HepG2 (cell line): ENCODE measurements at regions not wholly inside any gene's neighbourhood (a gene's known extent, or its start where the extent isn't known, plus 50 kb on each side); places are given as distances from the start of the nearest gene placed in this dataset.

Experiments
- ATAC-seq: fragments of 200-7000 bp; cut with Tn5 transposase; 3 replicates; pipeline ENCODE4 v1.9.1; 2020; ENCODE audit warnings: mild to moderate bottlenecking, moderate library complexity
- BruUV-seq: library from RNA; stranded (reverse); fragments of 400-500 nt; replicated peaks from 2 replicates; lab custom pipeline; 2021; lab: Mats Ljungman, UMichigan
- CTCF ChIA-PET: fragments of 300-600 bp; formaldehyde crosslinking; extraction: SDS; loops from one replicate; lab custom pipeline; 2021; ENCODE audit warnings: low total read pairs, inconsistent platforms, low intra/inter-chr PET ratio; lab: Yijun Ruan, JAX
- POLR2A ChIA-PET: fragments of 350-600 bp; sonication (Branson Sonifier 250); formaldehyde crosslinking; loops from one replicate; lab custom pipeline; 2020; ENCODE audit warnings: antibody characterized with exemption, inconsistent platforms; lab: Yijun Ruan, JAX
- DNase-seq: peaks from one replicate; pipeline ENCODE4 v3.0.0-alpha.2; 2015; ENCODE audit warnings: low spot score
- FAIRE-seq: peaks from 3 replicates; lab custom pipeline; 2011; peaks lifted over from hg19 to GRCh38; lab: Jason Lieb, UNC
- H2AFZ ChIP-seq: one replicate; pipeline ENCODE4 v1.6.1; 2011; ENCODE audit warnings: low read length, inconsistent platforms
- H3K27ac ChIP-seq: fragments of 300-600 bp; 3 replicates; pipeline ENCODE4 v1.8.0; 2011; ENCODE audit warnings: mixed run types, mild to moderate bottlenecking, mixed read lengths, low read length, inconsistent platforms; ENCODE audit not compliant: insufficient read depth; ENCODE audit errors: extremely low read length
- H3K27me3 ChIP-seq, 2 experiments: fragments of 200-600 bp in 1 of 2; 2 replicates in 1 of 2; 3 replicates in 1 of 2; pipeline versions ENCODE4 v1.6.0 to v1.8.0; 2011; ENCODE audit warnings: low read length in 2 of 2, mild to moderate bottlenecking in 2 of 2, moderate library complexity in 2 of 2, inconsistent platforms in 1 of 2; ENCODE audit not compliant: insufficient read depth in 2 of 2, control insufficient read depth in 1 of 2
- H3K36me3 ChIP-seq, 2 experiments: fragments of 200-600 bp in 1 of 2; replicated peaks in 1 of 2; 2 replicates in 1 of 2; 3 replicates in 1 of 2; pipeline versions ENCODE4 v1.5.1 to v1.8.0; 2011; ENCODE audit warnings: low read length in 2 of 2, inconsistent platforms in 1 of 2; ENCODE audit not compliant: insufficient read depth in 2 of 2, control insufficient read depth in 1 of 2
- H3K4me1 ChIP-seq: 2 replicates; pipeline ENCODE4 v1.5.1; 2012; ENCODE audit warnings: low read length, inconsistent platforms; ENCODE audit not compliant: insufficient read depth
- H3K4me2 ChIP-seq: 2 replicates; pipeline ENCODE4 v1.6.0; 2011; ENCODE audit warnings: low read depth, low read length, inconsistent platforms
- H3K4me3 ChIP-seq, 3 experiments: fragments of 200-600 bp in 1 of 3; sonication (generic), shearing (Covaris generic) in 1 of 3; replicated peaks in 1 of 3; 2 replicates each; pipeline ENCODE4 v1.5.1; 2011 to 2016; ENCODE audit warnings: low read length in 3 of 3, inconsistent platforms in 2 of 3, low read depth in 2 of 3, mild to moderate bottlenecking in 2 of 3, control low read depth in 1 of 3, mixed read lengths in 1 of 3; ENCODE audit not compliant: insufficient read depth in 1 of 3
- H3K79me2 ChIP-seq: one replicate; pipeline ENCODE4 v1.6.1; 2011; ENCODE audit warnings: low read length, inconsistent platforms; ENCODE audit not compliant: insufficient read depth
- H3K9ac ChIP-seq: 2 replicates; pipeline ENCODE4 v1.6.0; 2011; ENCODE audit warnings: mild to moderate bottlenecking, low read depth, low read length, inconsistent platforms; ENCODE audit not compliant: insufficient read depth
- H3K9me3 ChIP-seq: 2 replicates; pipeline ENCODE4 v1.5.1; 2012; ENCODE audit warnings: mild to moderate bottlenecking, low read length
- H4K20me1 ChIP-seq: 2 replicates; pipeline ENCODE4 v1.6.0; 2011; ENCODE audit warnings: inconsistent platforms, mild to moderate bottlenecking, low read length, moderate library complexity; ENCODE audit not compliant: insufficient read depth
- ARID5B ChIP-seq: IDR thresholded peaks from 2 replicates; pipeline ENCODE4 v1.4.0; 2020; ENCODE audit warnings: mild to moderate bottlenecking, missing genetic modification reagents
- CC2D1A ChIP-seq: sonication (generic); formaldehyde crosslinking; IDR thresholded peaks from 2 replicates; pipeline ENCODE4 v1.8.1; 2023; ENCODE audit warnings: mild to moderate bottlenecking, missing genetic modification reagents
- HMG20B ChIP-seq: conservative IDR thresholded peaks from 2 replicates; pipeline ENCODE4 v1.6.1; 2016; ENCODE audit warnings: missing genetic modification reagents, missing compliant biosample characterization
- MTF2 ChIP-seq: sonication (generic); formaldehyde crosslinking; IDR thresholded peaks from 2 replicates; pipeline ENCODE4 v1.5.0; 2020; ENCODE audit warnings: missing genetic modification reagents, borderline replicate concordance
- NR3C1 ChIP-seq: sonication (generic); formaldehyde crosslinking; IDR thresholded peaks from 2 replicates; pipeline ENCODE4 v1.4.0; 2020; ENCODE audit warnings: missing genetic modification reagents
- PCBP2 ChIP-seq: fragments of 200-400 bp; formaldehyde crosslinking; optimal IDR thresholded peaks from 2 replicates; pipeline ENCODE3; 2018; ENCODE audit warnings: low read length, low read depth; ENCODE audit not compliant: poor library complexity, severe bottlenecking
- PHB2 ChIP-seq: fragments of 450-650 bp; IDR thresholded peaks from 2 replicates; pipeline ENCODE4 v1.6.1; 2018; ENCODE audit not compliant: partially characterized antibody
- PRPF4 ChIP-seq: fragments of 200-400 bp; formaldehyde crosslinking; IDR thresholded peaks from 2 replicates; pipeline ENCODE4 v1.6.1; 2016; ENCODE audit warnings: low read length, low read depth; ENCODE audit not compliant: poor library complexity, severe bottlenecking
- SRSF9 ChIP-seq: fragments of 200-400 bp; formaldehyde crosslinking; IDR thresholded peaks from 2 replicates; pipeline ENCODE4 v1.6.1; 2018; ENCODE audit warnings: borderline replicate concordance, mild to moderate bottlenecking, low read depth, low read length; ENCODE audit not compliant: insufficient read depth, poor library complexity, severe bottlenecking
- SRY ChIP-seq: sonication (generic); formaldehyde crosslinking; IDR thresholded peaks from 2 replicates; pipeline ENCODE4 v1.8.0; 2022; ENCODE audit warnings: mild to moderate bottlenecking, missing genetic modification reagents
- TRIM24 ChIP-seq: sonication (generic); formaldehyde crosslinking; IDR thresholded peaks from 2 replicates; pipeline ENCODE4 v1.8.0; 2022; ENCODE audit warnings: mild to moderate bottlenecking, missing genetic modification reagents
- UBTF ChIP-seq: sonication (generic); formaldehyde crosslinking; IDR thresholded peaks from 2 replicates; pipeline ENCODE4 v1.4.0; 2020; ENCODE audit warnings: mild to moderate bottlenecking, missing genetic modification reagents
- ZFP36L1 ChIP-seq: sonication (generic); formaldehyde crosslinking; IDR thresholded peaks from 2 replicates; pipeline ENCODE4 v1.8.0; 2022; ENCODE audit warnings: mild to moderate bottlenecking, missing genetic modification reagents, moderate library complexity
- ZNF138 ChIP-seq: sonication (generic); formaldehyde crosslinking; IDR thresholded peaks from 2 replicates; pipeline ENCODE4 v1.5.0; 2020; ENCODE audit warnings: mild to moderate bottlenecking, low read depth, missing genetic modification reagents
- ZNF276 ChIP-seq: sonication (generic); formaldehyde crosslinking; IDR thresholded peaks from 2 replicates; pipeline ENCODE4 v1.4.0; 2020; ENCODE audit warnings: mild to moderate bottlenecking, low read depth, missing genetic modification reagents
- ZNF775 ChIP-seq: sonication (generic); formaldehyde crosslinking; IDR thresholded peaks from 2 replicates; pipeline ENCODE4 v1.4.0; 2020; ENCODE audit warnings: missing genetic modification reagents, mild to moderate bottlenecking, moderate library complexity, borderline replicate concordance
- WGBS: methylation state at CpG from one replicate; pipeline ENCODE4 v1.1.6; 2017; ENCODE audit warnings: low lambda C conversion rate; 5-methylcytosine and 5-hydroxymethylcytosine counted together
- in situ Hi-C: cut with HindIII; loops from 2 replicates; pipeline ENCODE4 v1.10.0; 2017; ENCODE audit warnings: low pct_unique_long_range_greater_than_20kb; ENCODE audit not compliant: extremely low pct_ligation_motif_present
- intact Hi-C: fragments of 100-400 bp; cut with micrococcal nuclease; formaldehyde crosslinking; loops from one replicate; pipeline ENCODE4 v1.10.0; 2022; ENCODE audit not compliant: unreplicated experiment

- TF ChIP-seq ARID5B = 0 out of 2 replicates have a peak, but pooled peaks have one; percentile 29
These were observed 310.8 kb upstream of the TFPI start (continued) for GRCh38 chr2:187865025-187865424.

- H3K4me2 ChIP-seq = no peak overlapping the region
- ChIA-PET POLR2A (no interaction called here), CTCF (no interaction called here)
- H3K4me1 ChIP-seq = peaks cover 9% of the 10 kb centered on the region; the same call in 1 of the 2 replicates
- ATAC-seq (no peak), FAIRE-seq (no peak), DNase-seq (no peak)
- 16% methylated on average over 8 of the region's 8 CpGs for WGBS
- TF ChIP-seq ZFP36L1 (CRISPR knock-in tag) = no peak
- TF ChIP-seq PRPF4 = no peak
- TF ChIP-seq TRIM24 (CRISPR knock-in tag) = no peak
- TF ChIP-seq ZNF775 (CRISPR knock-in tag) = no peak
- no peak for TF ChIP-seq PCBP2
- no peak for TF ChIP-seq SRSF9
- TF ChIP-seq ZNF276 (CRISPR knock-in tag) = no peak
- no peak for TF ChIP-seq PHB2
- no peak for TF ChIP-seq UBTF (CRISPR knock-in tag)
- TF ChIP-seq HMG20B (CRISPR knock-in tag) = no peak
- TF ChIP-seq NR3C1 = no peak
- no peak for TF ChIP-seq MTF2 (CRISPR knock-in tag)
- no peak for TF ChIP-seq ZNF138 (CRISPR knock-in tag)
- TF ChIP-seq CC2D1A = no peak
- TF ChIP-seq SRY (CRISPR knock-in tag) = no peak
- H3K36me3 ChIP-seq = no peaks in the 10 kb centered on the region
- no peak overlapping the region for H2AFZ ChIP-seq
- no peaks in the 10 kb centered on the region for H3K9me3 ChIP-seq
- H3K9ac ChIP-seq = no peak overlapping the region
- no peak overlapping the region for H3K27ac ChIP-seq
- no peak overlapping the region for H3K4me3 ChIP-seq
- intact Hi-C loops = no loop called here
- BruUV-seq = no TSS peak
- H4K20me1 ChIP-seq = no peaks in the 10 kb centered on the region
- H3K79me2 ChIP-seq = no peaks in the 10 kb centered on the region
- in situ Hi-C loops = no loop called here
- peaks cover 0 to 26% of the 10 kb centered on the region in 2 experiments; a peak in 2 of 5 replicates for H3K27me3 ChIP-seq
These were observed 312.9 kb upstream of the TFPI start for GRCh38 chr2:187867165-187867564.
